ENCODE measurements at regions not wholly inside any gene's neighbourhood (a gene's known extent, or its start where the extent isn't known, plus 50 kb on each side); places are given as distances from the start of the nearest gene placed in this dataset.

- Histone ChIP-seq H2AFZ (ENCODE audit: insufficient read depth, low read depth, low read length, poor library complexity, severe bottlenecking) (no peak overlapping the region), H3K27ac (ENCODE audit: low read depth in 1 of 2, low read length in 2 of 2) (no peak overlapping the region), H3K27me3 (ENCODE audit: control insufficient read depth in 2 of 2, insufficient read depth in 2 of 2, low read length in 2 of 2) (no peaks in the 10 kb centered on the region), H3K79me2 (ENCODE audit: insufficient read depth, low read length) (no peaks in the 10 kb centered on the region), H3K4me2 (replicated peaks; ENCODE audit: extremely low read depth, low read length, poor library complexity, severe bottlenecking) (no peak overlapping the region), H3K9ac (ENCODE audit: insufficient read depth, low read length, poor library complexity, severe bottlenecking) (no peak overlapping the region), H3K9me3 (replicated peaks in 1 of 2; ENCODE audit: control insufficient read depth in 1 of 2, insufficient read depth in 1 of 2, low read length in 2 of 2) (no peaks in the 10 kb centered on the region), H4K20me1 (ENCODE audit: insufficient read depth, low read length) (no peaks in the 10 kb centered on the region), H3K4me3 (replicated peaks in 1 of 3; ENCODE audit: low read depth in 2 of 3, low read length in 3 of 3) (no peak overlapping the region), H3K36me3 (replicated peaks in 1 of 2; ENCODE audit: control insufficient read depth in 1 of 2, insufficient read depth in 2 of 2, low read length in 2 of 2) (no peaks in the 10 kb centered on the region), H3K4me1 (ENCODE audit: control insufficient read depth in 1 of 2, insufficient read depth in 2 of 2, low read length in 2 of 2) (no peaks in the 10 kb centered on the region)
- no peak for DNase-seq
- no peak for TF ChIP-seq CTCF (IDR thresholded peaks at IDR 0.05)
- Mint-ChIP-seq H3K27ac (no peak overlapping the region), H3K36me3 (no peaks in the 10 kb centered on the region), H3K9me3 (peaks cover 0 to 10% (median 5%) of the 10 kb centered on the region in 7 donors), H3K4me3 (no peak overlapping the region), H3K4me1 (no peaks in the 10 kb centered on the region), H3K27me3 (ENCODE audit: low read depth in 3 of 3) (no peaks in the 10 kb centered on the region)
- intact Hi-C loops (cut with micrococcal nuclease), result no loop called here
- 100% methylated on average over 2 of the region's 8 CpGs for WGBS (ENCODE audit: insufficient coverage)
Measured at GRCh38 chr9:81860581-81860980, 67.6 kb upstream of the SPATA31D4 start.

GRCh38 chr9:81861644-81862043 lies 66.6 kb upstream of the SPATA31D4 start:
- Histone ChIP-seq H3K4me2 (replicated peaks; ENCODE audit: extremely low read depth, low read length, poor library complexity, severe bottlenecking) (no peak overlapping the region), H4K20me1 (ENCODE audit: insufficient read depth, low read length) (no peaks in the 10 kb centered on the region), H3K9me3 (replicated peaks in 1 of 2; ENCODE audit: control insufficient read depth in 1 of 2, insufficient read depth in 1 of 2, low read length in 2 of 2) (peaks cover 0 to 2% of the 10 kb centered on the region in 2 donors), H3K4me1 (ENCODE audit: control insufficient read depth in 1 of 2, insufficient read depth in 2 of 2, low read length in 2 of 2) (no peaks in the 10 kb centered on the region), H3K36me3 (replicated peaks in 1 of 2; ENCODE audit: control insufficient read depth in 1 of 2, insufficient read depth in 2 of 2, low read length in 2 of 2) (no peaks in the 10 kb centered on the region), H3K79me2 (ENCODE audit: insufficient read depth, low read length) (no peaks in the 10 kb centered on the region), H3K4me3 (replicated peaks in 1 of 3; ENCODE audit: low read depth in 2 of 3, low read length in 3 of 3) (no peak overlapping the region), H3K27ac (ENCODE audit: low read depth in 1 of 2, low read length in 2 of 2) (no peak overlapping the region), H3K27me3 (ENCODE audit: control insufficient read depth in 2 of 2, insufficient read depth in 2 of 2, low read length in 2 of 2) (no peaks in the 10 kb centered on the region), H2AFZ (ENCODE audit: insufficient read depth, low read depth, low read length, poor library complexity, severe bottlenecking) (no peak overlapping the region), H3K9ac (ENCODE audit: insufficient read depth, low read length, poor library complexity, severe bottlenecking) (no peak overlapping the region)
- intact Hi-C loops (cut with micrococcal nuclease), result no loop called here
- no peak for TF ChIP-seq CTCF (IDR thresholded peaks at IDR 0.05)
- peaks cover 0 to 13% (median 6%) of the 10 kb centered on the region in 7 donors for H3K9me3 Mint-ChIP-seq
- DNase-seq, result no peak
- 80% methylated on average over 1 of the region's 1 CpG for WGBS (ENCODE audit: insufficient coverage)
- H3K4me1 Mint-ChIP-seq, result no peaks in the 10 kb centered on the region
- no peaks in the 10 kb centered on the region for H3K27me3 Mint-ChIP-seq (ENCODE audit: low read depth in 3 of 3)
- no peak overlapping the region for H3K27ac Mint-ChIP-seq
- no peaks in the 10 kb centered on the region for H3K36me3 Mint-ChIP-seq
- H3K4me3 Mint-ChIP-seq, result no peak overlapping the region
